HG03432 (cell line): ENCODE measurements at regions not wholly inside any gene's neighbourhood (a gene's known extent, or its start where the extent isn't known, plus 50 kb on each side); places are given as distances from the start of the nearest gene placed in this dataset.

Experiments used
- ATAC-seq: cut with Tn5 transposase; IDR thresholded peaks from one replicate; pipeline ENCODE4 v1.9.1; 2021; ENCODE audit warnings: mild to moderate bottlenecking, moderate library complexity; ENCODE audit not compliant: unreplicated experiment

DNA sequence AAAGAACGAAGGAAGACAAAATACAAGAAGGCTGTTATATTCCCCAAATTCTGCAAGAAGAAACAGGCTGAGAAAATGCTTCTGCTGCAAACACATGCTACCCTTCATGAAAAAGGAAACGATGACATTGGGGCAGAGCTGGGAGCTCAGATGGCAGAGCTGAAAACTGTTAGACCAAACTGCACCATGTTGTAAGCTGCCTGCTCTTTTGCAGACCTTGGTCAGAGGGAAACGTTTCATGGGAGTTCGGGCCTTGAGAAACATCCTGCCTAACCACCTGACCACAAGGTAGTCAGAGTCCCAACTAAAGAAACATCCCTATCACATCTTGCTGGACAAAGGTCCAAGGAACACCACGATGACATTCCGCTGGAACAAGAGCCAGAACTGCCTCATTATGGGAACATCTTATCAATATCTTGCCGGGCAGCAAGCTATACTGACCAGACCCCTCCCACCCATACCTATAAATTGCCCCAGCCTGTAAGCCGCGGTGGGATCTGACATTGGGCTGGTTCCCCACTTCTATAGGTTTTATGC, 110.7 kb upstream of the CTSC start:
- ATAC-seq = no peak

DNA sequence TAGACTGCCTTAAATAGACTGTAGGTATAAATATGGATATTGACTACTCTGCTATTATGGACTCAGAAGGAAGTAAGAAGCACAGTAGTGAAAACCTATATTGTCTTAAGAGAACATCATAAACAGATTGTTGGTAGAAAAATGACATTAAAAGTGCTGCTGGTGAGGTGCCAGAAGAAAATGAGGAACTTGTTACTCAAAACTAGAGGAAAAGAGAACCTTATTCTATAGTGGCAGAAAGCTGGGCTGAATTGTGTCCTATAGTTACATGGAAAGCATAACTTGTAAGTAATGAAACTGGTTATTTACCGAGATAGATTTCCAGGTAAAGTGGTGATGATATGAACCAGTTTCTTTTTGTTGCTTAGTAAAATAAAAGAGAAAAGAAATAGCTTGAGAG, 109.7 kb upstream of the CTSC start:
- no peak for ATAC-seq

DNA sequence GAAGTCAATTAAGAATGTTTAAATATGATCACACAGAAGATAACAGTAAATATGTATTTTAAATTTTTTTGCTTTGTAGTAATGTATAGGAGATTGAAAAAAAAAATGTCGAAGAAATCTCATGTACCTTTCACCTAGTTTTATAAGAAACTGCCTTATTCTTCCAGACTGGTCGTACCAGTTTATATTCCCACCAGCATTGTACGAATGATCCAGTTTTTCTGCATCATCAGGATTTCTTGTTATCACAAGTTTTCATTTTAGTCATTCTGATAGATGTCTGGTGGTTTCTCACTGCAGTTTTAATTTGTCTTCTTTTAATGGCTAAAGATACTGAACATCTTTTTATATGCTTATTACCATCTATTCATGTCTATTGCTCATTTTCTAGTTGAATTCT, 101.8 kb upstream of the CTSC start:
- no peak for ATAC-seq

DNA sequence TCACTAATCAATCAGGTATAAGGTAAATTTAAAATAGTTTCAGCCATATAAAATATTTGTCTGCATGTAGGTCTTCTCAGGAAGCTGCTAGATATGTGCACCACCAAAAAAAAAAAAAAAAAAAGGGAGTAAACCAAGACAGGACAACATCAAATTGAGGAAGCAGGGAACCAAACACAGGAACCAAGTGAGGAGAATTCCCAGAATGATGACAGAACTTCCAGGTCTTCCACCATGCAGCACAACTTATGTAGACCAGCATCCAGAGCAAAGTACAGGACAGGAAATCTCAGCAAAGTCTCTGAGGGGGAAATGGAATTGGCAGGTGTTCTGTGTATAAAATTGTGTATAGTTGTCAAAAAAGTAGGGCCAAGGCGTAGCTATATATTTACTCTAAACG, 101.2 kb upstream of the CTSC start:
- ATAC-seq = no peak

DNA sequence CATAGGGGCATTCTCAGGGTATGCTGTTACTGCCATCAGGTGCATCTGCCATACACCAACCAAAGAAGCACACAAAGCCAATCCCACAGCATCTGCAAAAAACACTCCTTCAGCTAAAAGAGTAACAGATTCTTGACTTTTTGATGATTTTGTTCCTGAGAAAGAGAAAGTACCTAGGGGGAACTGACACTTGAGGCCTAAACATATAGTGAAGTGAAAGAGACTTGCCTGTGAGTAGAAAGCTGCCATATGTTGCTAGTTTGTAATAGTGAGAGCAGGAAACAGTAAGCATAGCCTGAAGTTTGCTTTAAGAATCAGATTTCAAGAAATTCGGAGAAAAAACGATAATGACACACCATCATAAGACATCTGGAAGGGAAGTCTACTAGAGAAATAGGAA, 97.9 kb upstream of the CTSC start:
- ATAC-seq = peak; percentile 99

DNA sequence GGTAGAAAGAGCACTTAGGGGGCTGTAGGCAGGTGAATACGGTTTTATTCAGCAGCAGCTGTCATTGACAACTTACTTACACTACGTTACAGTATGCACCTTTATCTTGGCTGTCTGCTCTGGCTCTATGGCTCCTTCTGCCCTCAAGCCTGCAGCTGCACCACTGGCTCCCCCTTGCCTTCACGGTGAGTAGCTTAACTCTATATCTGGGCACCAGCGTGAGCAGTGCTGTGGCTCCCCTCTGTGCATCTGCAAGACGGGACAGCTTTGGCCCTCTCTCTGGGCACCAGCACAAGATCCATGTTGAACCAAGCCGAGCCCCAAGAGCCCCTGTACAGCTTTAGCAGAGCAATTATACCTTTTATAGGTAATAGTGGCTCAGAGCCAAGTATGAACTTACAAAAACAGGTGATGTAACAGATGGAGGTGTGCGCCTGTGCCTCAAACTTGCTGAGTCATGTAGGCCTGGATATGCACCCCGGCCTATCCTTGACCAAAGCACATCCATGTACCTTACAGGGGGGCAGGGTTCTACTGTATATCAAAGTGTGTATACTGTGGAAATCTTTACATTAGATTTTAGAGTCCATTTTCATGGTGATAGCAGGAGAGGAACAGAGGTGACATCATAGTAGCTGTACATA, 96.9 kb upstream of the CTSC start:
- no peak for ATAC-seq

DNA sequence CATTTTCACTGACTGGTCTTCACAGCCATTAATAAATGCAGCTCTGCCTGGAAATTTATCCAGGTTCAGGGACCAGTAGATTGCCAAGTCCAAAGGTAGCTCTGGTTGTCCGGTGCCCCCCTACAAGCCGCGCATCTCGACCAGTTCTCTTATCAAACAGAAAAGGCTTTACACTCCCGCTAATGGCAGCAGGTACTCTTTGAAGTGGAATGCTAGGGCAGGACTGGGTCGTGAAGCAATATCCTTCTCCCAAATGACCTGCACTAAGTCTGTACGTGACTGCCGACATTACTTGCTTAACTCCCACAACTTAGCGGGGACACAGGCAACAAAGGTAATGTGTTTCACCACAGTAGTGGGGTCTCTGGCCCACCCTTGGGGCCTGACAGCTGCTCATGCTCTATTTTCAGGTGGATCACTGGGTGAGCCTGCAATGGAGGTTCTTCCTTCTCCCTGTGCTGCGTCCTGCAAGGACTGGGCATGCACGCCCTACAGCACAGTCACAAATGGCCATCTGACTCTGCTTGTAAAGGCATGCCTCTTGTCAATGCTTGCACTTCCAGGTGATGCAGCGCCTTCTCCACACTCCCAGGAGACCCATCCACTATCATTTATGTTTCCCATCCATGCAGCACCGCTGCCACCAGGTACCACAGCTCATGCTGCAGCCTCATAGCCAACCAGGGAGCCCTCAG, 96.1 kb upstream of the CTSC start:
- ATAC-seq = no peak

DNA sequence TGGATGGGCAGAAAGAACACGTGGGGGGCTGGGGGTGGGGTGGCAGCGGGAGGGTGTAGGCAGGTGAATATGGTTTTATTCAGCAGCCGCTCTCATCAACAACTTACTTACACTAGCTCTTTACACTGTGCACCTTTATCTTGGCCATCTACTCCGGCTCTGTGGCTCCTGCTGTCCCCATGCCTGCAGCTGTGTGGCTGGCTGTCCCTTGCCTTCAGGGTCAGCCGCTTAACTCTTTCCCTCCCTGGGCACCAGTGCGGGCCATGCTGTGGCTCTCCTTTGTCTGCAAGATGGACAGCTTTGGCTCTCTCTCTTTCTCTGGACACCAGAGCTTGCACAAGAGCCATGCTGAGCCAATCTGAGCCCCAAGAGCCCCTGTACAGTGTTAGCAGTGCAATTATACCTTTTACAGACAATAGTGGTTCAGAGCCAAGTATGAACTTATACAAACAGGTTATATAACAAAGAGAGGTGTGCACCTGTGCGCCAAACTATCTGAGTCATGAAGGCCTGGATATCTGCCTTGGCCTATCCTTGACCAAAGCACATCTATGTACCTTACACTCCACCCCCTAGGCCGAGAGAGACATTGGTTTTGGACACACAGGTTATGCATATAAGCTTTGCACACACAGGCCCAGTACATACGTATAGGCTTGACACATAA, 94.3 kb upstream of the CTSC start:
- no peak for ATAC-seq

DNA sequence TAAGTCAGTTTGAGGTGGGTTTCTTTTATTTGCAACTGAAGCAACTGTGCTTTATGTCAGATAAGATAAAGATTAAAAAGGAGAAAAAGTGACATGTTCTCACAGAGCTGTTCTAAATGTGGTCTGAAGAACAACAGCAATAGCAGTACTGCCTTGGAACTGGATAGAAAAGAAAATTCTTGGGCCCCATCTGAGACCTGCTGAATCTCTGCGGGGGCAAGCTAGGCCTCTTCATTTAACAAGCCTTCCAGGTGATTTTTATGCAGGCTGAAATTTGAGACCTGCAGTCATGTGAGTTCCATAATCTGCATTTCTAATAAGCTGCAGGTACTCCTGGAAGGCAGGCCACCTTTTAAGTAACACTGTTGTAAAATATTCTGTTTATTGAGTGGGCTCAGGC, 91.4 kb upstream of the CTSC start:
- ATAC-seq = no peak

DNA sequence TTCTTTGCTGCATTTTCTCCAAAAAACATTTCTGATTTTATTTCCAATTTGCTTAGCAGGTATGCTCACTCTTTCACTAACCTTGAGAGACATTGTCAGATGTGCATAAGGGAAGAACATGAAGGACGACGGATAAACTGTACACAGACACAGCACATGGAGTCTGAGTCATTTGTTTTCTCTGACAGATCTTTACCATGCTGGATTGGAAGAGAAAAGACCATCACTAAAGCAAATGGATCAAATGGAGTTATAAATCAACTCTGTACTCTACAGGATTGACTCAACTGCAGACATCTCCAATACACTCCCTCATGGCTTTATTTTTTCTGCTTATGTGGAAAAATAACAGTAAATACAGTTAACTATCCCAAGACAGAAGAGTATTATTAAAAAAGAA, 90.2 kb upstream of the CTSC start:
- ATAC-seq = no peak

DNA sequence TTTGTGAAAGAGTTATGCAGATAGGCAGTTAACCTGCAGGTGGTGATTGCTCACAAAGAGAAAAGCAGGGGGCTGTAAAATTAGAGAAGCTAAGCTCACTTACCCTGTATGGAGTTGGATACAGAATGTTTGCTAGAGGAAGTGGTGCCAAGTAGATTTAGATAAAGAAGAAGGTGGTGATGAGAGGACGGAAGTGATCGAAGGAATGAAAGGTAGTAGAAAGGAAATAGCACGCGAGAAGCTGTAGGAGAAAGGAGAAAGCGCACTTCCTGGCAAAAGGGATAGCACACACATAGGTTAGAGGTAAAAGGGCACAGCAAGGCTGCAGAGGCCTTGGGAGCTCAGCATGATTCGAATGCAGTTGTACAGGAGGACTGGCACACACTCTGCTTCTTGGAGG, 87.3 kb upstream of the CTSC start:
- no peak for ATAC-seq

DNA sequence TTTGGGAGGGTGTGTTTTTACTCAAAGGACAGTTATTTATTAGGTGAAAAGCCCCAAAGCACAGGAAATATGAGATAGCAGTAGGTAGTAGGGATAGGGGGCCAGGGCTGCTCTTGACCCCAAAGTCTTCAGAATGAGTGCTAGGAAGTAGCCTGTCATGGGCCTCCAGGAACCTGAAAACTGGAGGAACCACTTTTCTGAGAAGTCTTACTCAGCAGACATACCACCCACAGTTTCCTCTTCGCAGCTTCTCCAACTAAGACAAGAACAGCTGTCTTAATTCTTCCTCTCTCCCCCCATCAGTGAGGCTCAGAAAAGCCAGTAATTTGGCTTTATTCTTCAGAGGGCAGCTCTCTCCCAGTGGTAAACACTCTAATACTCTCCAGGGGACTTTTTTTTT, 84.0 kb upstream of the CTSC start:
- peak; percentile 86 for ATAC-seq

DNA sequence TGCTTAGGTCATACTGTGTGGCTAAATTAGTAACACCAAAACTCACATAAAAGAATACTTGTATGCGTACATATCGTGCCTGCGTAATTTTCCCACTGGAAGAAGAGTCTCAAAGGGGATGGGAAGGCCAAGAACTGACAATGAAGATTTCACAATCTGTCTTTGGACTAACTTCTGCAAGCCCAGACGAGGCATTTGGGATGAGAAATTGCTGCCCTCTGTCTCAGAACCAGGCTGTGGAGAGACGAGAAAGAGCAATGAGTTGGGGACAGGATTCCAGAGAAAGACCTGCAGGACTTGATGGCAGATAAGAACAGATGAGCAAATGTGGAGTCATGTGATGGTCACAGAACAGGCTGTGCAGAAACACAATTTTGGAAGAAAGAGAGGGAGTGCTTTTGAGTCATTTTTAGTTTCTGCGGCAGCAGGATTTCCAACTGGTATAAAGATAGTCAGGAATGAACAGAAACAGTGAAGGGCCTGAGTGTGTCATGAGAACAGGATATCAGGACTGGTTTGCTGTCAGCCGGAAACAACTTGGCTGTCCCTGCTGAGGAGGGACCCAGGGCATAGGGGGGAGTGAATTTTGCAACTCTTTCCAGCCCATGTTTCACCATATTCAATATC, 82.7 kb upstream of the CTSC start:
- ATAC-seq = no peak

DNA sequence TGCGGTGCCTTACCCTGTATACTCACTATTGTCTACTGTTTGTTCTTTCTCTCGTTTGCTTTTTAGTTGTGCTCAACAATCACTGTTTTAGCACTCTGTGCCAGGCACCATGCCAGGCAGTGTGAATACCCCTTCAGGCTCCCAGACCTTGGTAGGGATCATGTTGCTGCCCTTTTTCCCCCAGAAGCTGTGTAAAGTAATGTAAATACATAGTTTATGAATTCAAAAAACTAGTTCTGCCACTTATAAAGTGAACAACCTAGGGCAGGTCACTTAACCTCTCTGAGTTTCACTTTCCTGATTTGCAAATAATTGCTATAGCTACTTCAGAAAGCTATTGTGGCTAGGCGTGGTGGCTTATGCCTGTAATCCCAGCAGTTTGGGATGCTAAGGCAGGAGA, 81.0 kb upstream of the CTSC start:
- ATAC-seq = no peak

DNA sequence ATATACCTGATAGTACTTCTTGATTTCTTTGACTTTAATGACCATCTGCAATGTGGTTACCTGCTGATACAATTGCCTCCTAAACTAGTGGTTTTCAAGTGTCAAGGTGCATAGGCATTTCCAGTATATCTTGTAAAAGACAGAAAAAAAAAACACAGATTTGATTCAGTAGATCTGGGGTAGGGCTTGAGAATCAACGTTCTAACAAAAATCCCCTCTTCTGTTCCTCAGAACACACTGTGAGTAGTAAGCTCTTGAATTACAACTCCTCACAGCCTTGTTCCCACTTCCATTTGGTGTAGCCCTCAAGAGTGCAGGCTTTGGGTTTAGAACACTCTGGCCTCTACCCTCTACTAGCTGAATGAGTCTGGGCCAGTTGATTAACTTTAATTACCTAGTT, 78.0 kb upstream of the CTSC start:
- no peak for ATAC-seq

DNA sequence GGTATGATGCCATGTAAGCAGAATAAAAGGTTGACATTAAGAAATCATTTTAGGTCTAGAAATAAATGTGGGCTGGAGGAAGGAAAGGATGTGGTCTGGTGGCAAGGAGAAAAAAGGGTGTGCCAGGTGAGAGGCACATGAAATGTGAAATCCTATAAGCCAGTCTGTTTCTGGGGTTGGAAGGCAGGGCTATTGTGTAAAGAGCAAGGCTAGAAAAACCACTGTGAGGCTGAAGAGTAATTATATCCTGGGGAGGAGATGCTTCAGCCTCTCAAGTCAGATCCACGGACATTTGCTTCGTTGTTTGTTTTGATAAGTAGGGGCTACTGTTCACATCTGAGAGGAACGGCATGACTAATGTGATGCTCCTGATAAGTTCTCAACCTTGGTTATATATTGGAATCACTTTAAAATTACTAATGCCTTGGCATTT, 77.5 kb upstream of the CTSC start:
- ATAC-seq = peak; percentile 46

DNA sequence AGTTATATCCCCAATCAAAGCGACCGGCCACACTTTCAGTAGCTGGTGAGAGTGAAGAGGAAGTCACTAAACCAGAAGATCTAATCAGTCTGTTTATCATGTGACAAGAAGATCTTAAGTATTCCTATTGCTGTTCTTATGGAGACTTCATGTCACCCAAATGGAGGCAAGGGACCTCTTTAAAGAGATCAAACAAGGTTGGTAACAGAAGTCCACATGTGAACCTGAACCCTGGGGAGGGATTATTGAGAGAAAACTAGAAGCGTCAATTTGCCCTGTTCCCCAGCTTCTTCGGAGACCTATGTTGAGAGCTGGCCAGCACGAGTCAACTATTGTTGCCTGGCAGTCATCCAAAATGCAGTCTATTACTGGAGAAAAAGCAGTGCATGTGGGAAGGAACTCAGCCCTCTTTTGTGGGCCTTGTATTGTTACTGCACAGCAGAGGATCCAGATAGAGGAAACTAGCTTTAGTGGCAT, 76.9 kb upstream of the CTSC start:
- ATAC-seq = peak; percentile 64

DNA sequence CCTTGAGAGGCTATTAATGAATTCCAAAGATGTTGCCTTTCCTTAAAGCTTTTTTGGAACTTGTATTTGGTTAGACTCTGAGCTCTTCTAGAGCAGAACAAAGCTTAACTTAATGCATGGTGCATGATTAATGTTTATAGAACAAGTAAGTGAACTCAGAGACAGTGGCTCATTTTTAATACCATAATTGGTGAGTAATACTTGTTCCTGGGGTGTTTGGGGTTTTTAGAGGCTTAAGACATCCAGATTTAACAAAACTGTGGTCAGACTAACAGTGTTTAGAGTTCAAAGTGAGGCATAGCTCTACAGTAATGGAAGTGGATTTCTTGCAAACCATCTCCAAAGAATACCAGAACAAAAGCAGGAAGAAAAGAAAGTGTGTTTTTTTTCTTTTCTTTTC, 73.7 kb upstream of the CTSC start:
- no peak for ATAC-seq

DNA sequence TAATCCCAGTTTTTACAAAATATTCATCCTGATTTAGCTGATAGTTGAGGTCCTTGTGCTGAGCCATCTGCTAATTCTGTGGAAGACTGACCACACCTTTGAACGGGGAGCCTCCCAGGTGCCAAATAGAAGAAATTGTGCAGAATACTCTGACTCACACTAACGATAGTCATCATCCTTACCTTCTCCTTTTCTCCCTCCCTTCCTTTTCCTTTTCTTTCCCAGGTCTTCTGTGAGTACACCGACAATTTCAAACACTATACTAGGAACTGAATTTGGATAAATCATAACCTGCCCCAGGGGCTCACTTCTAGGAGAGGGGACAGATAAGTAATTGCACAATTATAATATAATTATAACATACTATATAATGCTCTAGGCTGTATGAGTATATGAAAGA, 73.1 kb upstream of the CTSC start:
- no peak for ATAC-seq

DNA sequence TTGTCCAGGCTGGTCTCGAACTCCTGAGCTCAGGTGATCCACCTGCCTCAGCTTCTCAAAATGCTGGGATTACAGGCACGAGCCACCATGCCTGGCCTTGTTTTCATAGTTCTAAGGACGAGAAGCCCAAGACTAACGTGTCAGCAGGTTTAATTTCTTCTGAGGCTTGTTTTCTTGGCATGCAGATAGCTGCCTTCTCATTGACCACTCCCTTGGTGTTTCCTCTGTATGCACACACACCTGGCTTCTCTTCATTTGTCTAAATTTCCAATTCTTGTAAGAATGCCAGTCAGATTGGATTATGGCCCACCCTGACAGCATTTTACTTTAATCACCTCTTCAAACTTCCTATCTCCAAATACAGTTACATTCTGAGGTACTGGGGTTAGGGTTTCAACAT, 72.5 kb upstream of the CTSC start:
- ATAC-seq = no peak

DNA sequence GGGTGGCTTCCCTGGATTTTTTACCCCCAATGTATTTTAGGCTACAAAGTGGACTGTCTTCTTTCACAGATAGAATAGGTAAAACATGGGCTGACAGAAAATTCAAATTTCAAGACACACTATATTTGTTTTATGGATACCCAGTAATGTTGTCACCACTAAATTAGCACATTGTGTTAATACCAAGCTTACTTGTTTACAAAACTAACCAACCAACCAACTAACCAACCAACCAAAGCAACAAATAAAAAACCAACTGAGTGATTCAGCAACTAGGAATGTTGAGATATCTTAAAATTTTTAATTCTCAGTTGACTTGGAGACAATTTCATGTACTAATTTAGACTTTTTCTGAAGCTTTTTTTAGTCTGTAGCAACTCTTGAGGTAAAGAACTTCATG, 69.3 kb upstream of the CTSC start:
- ATAC-seq = no peak

DNA sequence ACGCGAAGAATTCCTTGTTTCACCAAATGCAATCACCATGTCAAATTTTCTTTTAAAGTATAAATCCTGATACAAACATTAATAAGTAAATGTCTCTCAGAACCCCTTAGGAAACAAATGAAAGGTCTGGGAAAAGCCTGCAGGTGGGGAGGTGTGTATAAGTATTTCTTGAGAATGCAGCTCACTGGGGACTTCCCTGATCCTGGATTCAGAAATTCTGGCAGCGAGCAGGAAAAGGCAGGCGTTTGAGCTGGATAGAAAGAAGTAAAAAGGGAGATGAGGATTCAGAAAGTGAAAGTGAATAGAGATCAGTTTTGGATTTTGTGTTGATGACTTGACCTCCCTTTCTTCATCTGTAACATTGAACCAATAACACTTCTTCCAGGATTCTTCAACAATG, 68.3 kb upstream of the CTSC start:
- ATAC-seq = no peak
